ENCODE measurements at regions not wholly inside any gene's neighbourhood (a gene's known extent, or its start where the extent isn't known, plus 50 kb on each side); places are given as distances from the start of the nearest gene placed in this dataset.

DNA sequence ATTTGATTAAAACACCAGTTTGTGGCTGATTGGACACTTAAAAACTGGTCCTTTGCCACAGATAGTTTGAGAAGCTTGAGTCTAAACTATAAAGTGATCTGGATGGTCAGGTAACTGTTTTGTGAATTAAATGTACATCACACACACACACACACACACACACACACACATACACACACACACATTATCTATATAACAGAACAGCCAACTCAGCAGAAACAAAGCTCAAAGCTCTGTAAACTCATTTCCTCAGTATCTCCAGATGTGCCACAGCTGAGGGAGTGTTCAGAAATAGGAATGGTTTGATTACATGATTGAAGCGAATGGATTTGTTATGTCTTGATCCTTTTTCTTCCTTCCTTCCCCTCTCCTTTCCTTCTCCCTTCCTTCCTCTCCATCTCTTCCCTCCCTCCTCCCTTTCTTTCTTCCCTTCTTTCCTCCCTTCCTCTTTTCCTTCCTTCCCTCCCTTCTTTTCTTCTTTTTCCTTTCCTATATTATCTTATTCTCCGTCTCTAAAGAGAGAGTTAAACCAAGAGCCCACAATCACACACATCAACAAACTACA is 100.3 kb downstream of the LLPH start:
- POLR2A ChIA-PET = no interaction called here

DNA sequence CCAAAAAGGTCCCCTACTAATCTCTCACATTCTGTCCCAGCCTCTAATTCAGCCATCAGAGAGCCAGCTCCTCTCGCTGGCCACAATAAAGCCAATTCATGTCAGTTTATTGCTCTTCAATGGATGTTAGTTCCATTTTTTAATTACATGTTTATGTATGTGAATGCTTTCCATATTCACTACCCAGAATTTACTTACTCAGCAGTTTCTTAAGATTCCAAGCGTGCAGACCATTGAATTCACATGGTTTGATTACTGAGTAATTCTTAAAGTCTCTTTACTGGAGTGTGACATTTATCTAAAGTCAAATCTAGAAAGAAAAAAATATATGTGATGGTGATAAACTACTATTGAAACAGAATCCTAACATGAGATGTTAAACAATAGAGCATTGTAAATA is 102.2 kb downstream of the LLPH start:
- BruUV-seq (replicated peaks) = no TSS peak
- no peaks in the 10 kb centered on the region for H3K4me1 ChIP-seq (ENCODE audit: control insufficient read depth, extremely low read depth, insufficient read depth, low read length)
- FAIRE-seq = no peak
- dilution Hi-C loops (cut with MboI; ENCODE audit: extremely low pct_ligation_motif_present, low sequenced_read_pairs) = no loop called here
- no peak overlapping the region for H3K27ac ChIP-seq (ENCODE audit: insufficient read depth, low read depth, low read length)
- H4K20me1 ChIP-seq (replicated peaks; ENCODE audit: control insufficient read depth, extremely low read depth, insufficient read depth, low read length) = no peaks in the 10 kb centered on the region
- ChIA-PET CTCF (interaction anchor here (0.6 to 1.1 kb wide), 2 partner anchors 13 to 20 kb away, joined by 3 read pairs; no protein-coding TSS in a partner anchor), POLR2A (no interaction called here)
- no peak for DNase-seq (ENCODE audit: low read depth, low spot score)
- no peak overlapping the region for H3K4me3 ChIP-seq (replicated peaks in 1 of 3; ENCODE audit: insufficient read depth in 1 of 3, low read depth in 1 of 3, low read length in 3 of 3)
- H3K9me1 ChIP-seq (replicated peaks; ENCODE audit: control insufficient read depth, extremely low read depth, insufficient read depth, low read length) = no peaks in the 10 kb centered on the region
- peaks cover 0 to 2% of the 10 kb centered on the region in 2 experiments for H3K27me3 ChIP-seq (ENCODE audit: control insufficient read depth in 2 of 2, insufficient read depth in 2 of 2, low read length in 2 of 2)
- H3K36me3 ChIP-seq (ENCODE audit: control insufficient read depth in 2 of 2, extremely low read depth in 1 of 2, insufficient read depth in 2 of 2, low read length in 2 of 2) = no peaks in the 10 kb centered on the region
- no peak overlapping the region for H3K4me2 ChIP-seq (ENCODE audit: insufficient read depth, low read length)
- no peak overlapping the region for H2AFZ ChIP-seq (ENCODE audit: low read depth, low read length)
- intact Hi-C loops (cut with micrococcal nuclease) = no loop called here
- no peak for TF ChIP-seq POLR2AphosphoS5 (IDR thresholded peaks at IDR 0.05; ENCODE audit: insufficient read depth, low read depth, low read length)
- no peak for TF ChIP-seq GATA2 (IDR thresholded peaks at IDR 0.05; ENCODE audit: insufficient read depth, insufficient read length, low read depth, low read length)
- no peak for TF ChIP-seq POLR2A (IDR thresholded peaks at IDR 0.05; ENCODE audit: low read depth, low read length)
- no peak for TF ChIP-seq MYC (IDR thresholded peaks at IDR 0.05; ENCODE audit: low read depth, low read length)
- TF ChIP-seq FOS (IDR thresholded peaks at IDR 0.05; ENCODE audit: borderline replicate concordance, insufficient read depth, low read length) = no peak
- TF ChIP-seq EZH2 (IDR thresholded peaks at IDR 0.05; ENCODE audit: borderline replicate concordance, low read depth, low read length, severe bottlenecking) = no peak
- TF ChIP-seq JUN (IDR thresholded peaks at IDR 0.05; ENCODE audit: borderline replicate concordance, insufficient read depth, insufficient read length, low read depth) = no peak
- TF ChIP-seq, protein P1, sequence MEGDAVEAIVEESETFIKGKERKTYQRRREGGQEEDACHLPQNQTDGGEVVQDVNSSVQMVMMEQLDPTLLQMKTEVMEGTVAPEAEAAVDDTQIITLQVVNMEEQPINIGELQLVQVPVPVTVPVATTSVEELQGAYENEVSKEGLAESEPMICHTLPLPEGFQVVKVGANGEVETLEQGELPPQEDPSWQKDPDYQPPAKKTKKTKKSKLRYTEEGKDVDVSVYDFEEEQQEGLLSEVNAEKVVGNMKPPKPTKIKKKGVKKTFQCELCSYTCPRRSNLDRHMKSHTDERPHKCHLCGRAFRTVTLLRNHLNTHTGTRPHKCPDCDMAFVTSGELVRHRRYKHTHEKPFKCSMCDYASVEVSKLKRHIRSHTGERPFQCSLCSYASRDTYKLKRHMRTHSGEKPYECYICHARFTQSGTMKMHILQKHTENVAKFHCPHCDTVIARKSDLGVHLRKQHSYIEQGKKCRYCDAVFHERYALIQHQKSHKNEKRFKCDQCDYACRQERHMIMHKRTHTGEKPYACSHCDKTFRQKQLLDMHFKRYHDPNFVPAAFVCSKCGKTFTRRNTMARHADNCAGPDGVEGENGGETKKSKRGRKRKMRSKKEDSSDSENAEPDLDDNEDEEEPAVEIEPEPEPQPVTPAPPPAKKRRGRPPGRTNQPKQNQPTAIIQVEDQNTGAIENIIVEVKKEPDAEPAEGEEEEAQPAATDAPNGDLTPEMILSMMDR (IDR thresholded peaks at IDR 0.05; ENCODE audit: extremely low read depth in 1 of 2, insufficient read depth in 1 of 2, low read depth in 1 of 2, low read length in 2 of 2) = no peak
- TF ChIP-seq, protein P2, sequence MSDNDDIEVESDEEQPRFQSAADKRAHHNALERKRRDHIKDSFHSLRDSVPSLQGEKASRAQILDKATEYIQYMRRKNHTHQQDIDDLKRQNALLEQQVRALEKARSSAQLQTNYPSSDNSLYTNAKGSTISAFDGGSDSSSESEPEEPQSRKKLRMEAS (IDR thresholded peaks at IDR 0.05; ENCODE audit: insufficient read depth, insufficient read length) = no peak
- no peak overlapping the region for H3K9ac ChIP-seq (replicated peaks; ENCODE audit: extremely low read depth, insufficient read depth, low read length)
- H3K79me2 ChIP-seq (ENCODE audit: control insufficient read depth, insufficient read depth, low read length) = no peaks in the 10 kb centered on the region
- H3K9me3 ChIP-seq (replicated peaks; ENCODE audit: control insufficient read depth, insufficient read depth, low read length) = no peaks in the 10 kb centered on the region

More for the DNA sequence above, 100.3 kb downstream of the LLPH start:
- Histone ChIP-seq H3K9me3 (replicated peaks; ENCODE audit: control insufficient read depth, insufficient read depth, low read length) (no peaks in the 10 kb centered on the region), H4K20me1 (replicated peaks; ENCODE audit: control insufficient read depth, extremely low read depth, insufficient read depth, low read length) (no peaks in the 10 kb centered on the region), H3K4me2 (ENCODE audit: insufficient read depth, low read length) (no peak overlapping the region), H3K9me1 (replicated peaks; ENCODE audit: control insufficient read depth, extremely low read depth, insufficient read depth, low read length) (no peaks in the 10 kb centered on the region), H3K9ac (replicated peaks; ENCODE audit: extremely low read depth, insufficient read depth, low read length) (no peak overlapping the region), H3K4me1 (ENCODE audit: control insufficient read depth, extremely low read depth, insufficient read depth, low read length) (no peaks in the 10 kb centered on the region), H3K27me3 (ENCODE audit: control insufficient read depth in 2 of 2, insufficient read depth in 2 of 2, low read length in 2 of 2) (no peaks in the 10 kb centered on the region), H3K36me3 (ENCODE audit: control insufficient read depth in 2 of 2, extremely low read depth in 1 of 2, insufficient read depth in 2 of 2, low read length in 2 of 2) (no peaks in the 10 kb centered on the region), H3K79me2 (ENCODE audit: control insufficient read depth, insufficient read depth, low read length) (no peaks in the 10 kb centered on the region), H3K4me3 (replicated peaks in 1 of 3; ENCODE audit: insufficient read depth in 1 of 3, low read depth in 1 of 3, low read length in 3 of 3) (no peak overlapping the region), H3K27ac (ENCODE audit: insufficient read depth, low read depth, low read length) (no peak overlapping the region), H2AFZ (ENCODE audit: low read depth, low read length) (no peak overlapping the region)
- dilution Hi-C loops (cut with MboI; ENCODE audit: extremely low pct_ligation_motif_present, low sequenced_read_pairs) (no loop called here), intact Hi-C loops (cut with micrococcal nuclease) (no loop called here)
- FAIRE-seq (no peak), DNase-seq (ENCODE audit: low read depth, low spot score) (no peak)
- no peak for TF ChIP-seq POLR2AphosphoS5 (IDR thresholded peaks at IDR 0.05; ENCODE audit: insufficient read depth, low read depth, low read length)
- TF ChIP-seq EZH2 (IDR thresholded peaks at IDR 0.05; ENCODE audit: borderline replicate concordance, low read depth, low read length, severe bottlenecking) = no peak
- TF ChIP-seq FOS (IDR thresholded peaks at IDR 0.05; ENCODE audit: borderline replicate concordance, insufficient read depth, low read length) = no peak
- TF ChIP-seq JUN (IDR thresholded peaks at IDR 0.05; ENCODE audit: borderline replicate concordance, insufficient read depth, insufficient read length, low read depth) = no peak
- TF ChIP-seq POLR2A (IDR thresholded peaks at IDR 0.05; ENCODE audit: low read depth, low read length) = no peak
- TF ChIP-seq, protein P2 (IDR thresholded peaks at IDR 0.05; ENCODE audit: insufficient read depth, insufficient read length) = no peak
- BruUV-seq (replicated peaks) = no TSS peak
- CTCF ChIA-PET = no interaction called here
